Heart right ventricle (tissue), 16 donors: ENCODE measurements at regions not wholly inside any gene's neighbourhood (a gene's known extent, or its start where the extent isn't known, plus 50 kb on each side); places are given as distances from the start of the nearest gene placed in this dataset.

Experiments used
- ATAC-seq, 8 donors: fragments of 200-7000 bp; cut with Tn5 transposase; one replicate each; pipeline ENCODE4 v1.9.1; 2020; ENCODE audit warnings: mild to moderate bottlenecking in 8 of 8, moderate library complexity in 8 of 8, moderate number of reproducible peaks in 1 of 8
- DNase-seq, 2 donors: peaks; one replicate each; pipeline ENCODE4 v3.0.0-alpha.2; 2020
- H3K27ac ChIP-seq, 10 donors: fragments of 200-600 bp; sonication (generic) in 2 of 10; one replicate each; pipeline versions ENCODE4 v1.5.0 to v1.8.0; 2020 to 2022; ENCODE audit warnings: mild to moderate bottlenecking in 3 of 10
- H3K27me3 ChIP-seq, 7 donors: fragments of 200-600 bp; one replicate each; pipeline ENCODE4 v1.8.0; 2021 to 2022; ENCODE audit warnings: mild to moderate bottlenecking in 2 of 7
- H3K36me3 ChIP-seq, 9 donors: fragments of 200-600 bp; sonication (generic) in 1 of 9; one replicate each; pipeline versions ENCODE4 v1.5.0 to v1.8.0; 2020 to 2022; ENCODE audit warnings: mild to moderate bottlenecking in 2 of 9
- H3K4me1 ChIP-seq, 9 donors: fragments of 200-600 bp; sonication (generic) in 1 of 9; one replicate each; pipeline versions ENCODE4 v1.5.0 to v1.8.0; 2020 to 2022; ENCODE audit warnings: mild to moderate bottlenecking in 4 of 9
- H3K4me3 ChIP-seq, 10 donors: fragments of 200-600 bp; sonication (generic) in 2 of 10; one replicate each; pipeline versions ENCODE4 v1.5.0 to v1.8.0; 2020 to 2022; ENCODE audit warnings: mild to moderate bottlenecking in 7 of 10, moderate library complexity in 2 of 10
- H3K9me3 ChIP-seq, 11 donors: fragments of 200-600 bp in 10 of 11; sonication (generic) in 2 of 11; one replicate each; pipeline versions ENCODE4 v1.5.0 to v1.8.0; 2013 to 2022; ENCODE audit warnings: mild to moderate bottlenecking in 2 of 11, control low read depth in 1 of 11, moderate library complexity in 1 of 11
- CTCF ChIP-seq, 9 donors: fragments of 200-600 bp; sonication (generic) in 2 of 9; IDR thresholded peaks; one replicate each; pipeline versions ENCODE4 v1.5.0 to v1.8.0; 2021 to 2022; ENCODE audit warnings: antibody characterized with exemption in 9 of 9, mild to moderate bottlenecking in 5 of 9, moderate library complexity in 1 of 9
- WGBS, 2 donors: extraction: QIAGEN DNeasy Blood & Tissue Kit; methylation state at CpG; one replicate each; pipeline ENCODE4 v1.1.7; 2013; ENCODE audit warnings: inconsistent platforms in 1 of 2; 5-methylcytosine and 5-hydroxymethylcytosine counted together
- intact Hi-C, 10 donors: fragments of 100-400 bp; cut with DNase I; formaldehyde crosslinking; loops; one replicate each; pipeline versions ENCODE4 v1.11.1 to v1.14.2; 2022
- donor health status: Arrhythmogenic right ventricular cardiomyopathy.
- donor health status: ischemic (EF 13 %, LVEDD 7.1; RV severe dilation, severe dysfunction).
- donor health status: healthy with polysubstance abuse.
- donor health status: DM: no; HTN: yes; CAD: no.
- donor health status: DM: no; HTN: no; CAD: no.
- donor health status: ischemic (EF 25% LVEDD 6.9; RV normal size, moderate dysfunction).
- donor health status: ischemic (EF 25% LVEDD 5.7; RV mildly dilated, moderate dysfunction).
- donor health status: healthy.
- donor health status: DM: yes; HTN: yes; CAD: no.
- donor health status: Ischemic cardiomyopathy.
- donor health status: ischemic (EF 35%, LVEDD 5.7; RV mildly dilated, moderate dysfunction).
- donor health status: nonischemic (EF 11% LVEDD 7.7; RV severe dilation, severe dysfunction).
- donor health status: DM: yes; HTN: yes; CAD: no.
- donor health status: PGD.
- donor health status: ischemic (EF 29% LVEDD 5.4; RV normal size, mild dysfunction).
- donor health status: nonischemic (EF 23%, LVEDD 6.1; RV moderate dilation, normal function).

GRCh38 chr18:23388357-23388756 is 64.7 kb upstream of the RIOK3 start:
- no peak overlapping the region for H3K4me3 ChIP-seq
- H3K27me3 ChIP-seq, result no peaks in the 10 kb centered on the region
- no peaks in the 10 kb centered on the region for H3K4me1 ChIP-seq
- intact Hi-C loops, result loop anchor here in 1 of 10 donors (10.0 kb wide), 1 partner anchor 354 kb away; no protein-coding TSS in a partner anchor
- ATAC-seq (no peak), DNase-seq (no peak)
- no peak for TF ChIP-seq CTCF (IDR thresholded peaks at IDR 0.05)
- H3K9me3 ChIP-seq, result no peaks in the 10 kb centered on the region
- H3K27ac ChIP-seq, result no peak overlapping the region
- WGBS, 2 donors, result 94 to 97% methylated on average over 4 of the region's 4 CpGs
- peaks cover 0 to 9% (median 0%) of the 10 kb centered on the region in 9 donors for H3K36me3 ChIP-seq

GRCh38 chr18:23391156-23391555 is 61.9 kb upstream of the RIOK3 start:
- WGBS, 2 donors, result 85 to 88% methylated on average over 3 of the region's 3 CpGs
- ATAC-seq (no peak), DNase-seq (no peak)
- no peak for TF ChIP-seq CTCF (IDR thresholded peaks at IDR 0.05)
- Histone ChIP-seq H3K27me3 (no peaks in the 10 kb centered on the region), H3K4me3 (no peak overlapping the region), H3K9me3 (no peaks in the 10 kb centered on the region), H3K36me3 (peaks cover 0 to 5% (median 0%) of the 10 kb centered on the region in 9 donors), H3K27ac (no peak overlapping the region), H3K4me1 (no peaks in the 10 kb centered on the region)
- intact Hi-C loops, result no loop called here

- no peak for TF ChIP-seq CTCF (IDR thresholded peaks at IDR 0.05)
- peaks cover 0 to 19% (median 0%) of the 10 kb centered on the region in 9 donors for H3K36me3 ChIP-seq
- peaks cover 0 to 8% (median 0%) of the 10 kb centered on the region in 9 donors for H3K4me1 ChIP-seq
- H3K9me3 ChIP-seq, result no peaks in the 10 kb centered on the region
- intact Hi-C loops, result no loop called here
- H3K4me3 ChIP-seq, result no peak overlapping the region
- ATAC-seq (no peak), DNase-seq (no peak)
- H3K27ac ChIP-seq, result no peak overlapping the region
- WGBS, 2 donors, result 81% methylated on average over 3 of the region's 3 CpGs
- no peaks in the 10 kb centered on the region for H3K27me3 ChIP-seq
Measured at GRCh38 chr18:23397907-23398306, 55.2 kb upstream of the RIOK3 start.

GRCh38 chr18:23398401-23398800 is 54.7 kb upstream of the RIOK3 start:
- H3K4me3 ChIP-seq, result no peak overlapping the region
- peaks cover 0 to 19% (median 0%) of the 10 kb centered on the region in 9 donors for H3K36me3 ChIP-seq
- WGBS, 2 donors, result 88 to 91% methylated on average over 4 of the region's 4 CpGs
- DNase-seq (no peak), ATAC-seq (no peak)
- TF ChIP-seq CTCF (IDR thresholded peaks at IDR 0.05), result no peak
- no peaks in the 10 kb centered on the region for H3K27me3 ChIP-seq
- intact Hi-C loops, result no loop called here
- no peaks in the 10 kb centered on the region for H3K9me3 ChIP-seq
- H3K27ac ChIP-seq, result no peak overlapping the region
- peaks cover 0 to 8% (median 0%) of the 10 kb centered on the region in 9 donors for H3K4me1 ChIP-seq
